ENCODE measurements at regions not wholly inside any gene's neighbourhood (a gene's known extent, or its start where the extent isn't known, plus 50 kb on each side); places are given as distances from the start of the nearest gene placed in this dataset.

GRCh38 chr10:1895691-1896090 lies 158.4 kb upstream of the ADARB2 start:
- no peak for TF ChIP-seq POLR2A (IDR thresholded peaks at IDR 0.05)
- no peak for TF ChIP-seq CTCF (IDR thresholded peaks at IDR 0.05)

All from right lobe of liver (tissue), 4 donors.